ENCODE measurements at regions not wholly inside any gene's neighbourhood (a gene's known extent, or its start where the extent isn't known, plus 50 kb on each side); places are given as distances from the start of the nearest gene placed in this dataset.

GRCh38 chr13:76131551-76131950, 495.4 kb downstream of the LMO7 start:
- Histone ChIP-seq H3K4me3 (ENCODE audit: low read depth in 1 of 2, low read length in 2 of 2) (no peak overlapping the region), H3K4me1 (ENCODE audit: control insufficient read depth in 1 of 2, insufficient read depth in 2 of 2, low read length in 2 of 2) (no peaks in the 10 kb centered on the region), H3K36me3 (ENCODE audit: control insufficient read depth in 1 of 2, insufficient read depth in 2 of 2, low read length in 2 of 2) (no peaks in the 10 kb centered on the region), H3K27ac (ENCODE audit: low read length) (no peak overlapping the region), H3K27me3 (ENCODE audit: low read depth, low read length) (no peaks in the 10 kb centered on the region), H3K9me3 (ENCODE audit: control insufficient read depth in 1 of 2, low read length in 2 of 2) (no peaks in the 10 kb centered on the region)

DNA sequence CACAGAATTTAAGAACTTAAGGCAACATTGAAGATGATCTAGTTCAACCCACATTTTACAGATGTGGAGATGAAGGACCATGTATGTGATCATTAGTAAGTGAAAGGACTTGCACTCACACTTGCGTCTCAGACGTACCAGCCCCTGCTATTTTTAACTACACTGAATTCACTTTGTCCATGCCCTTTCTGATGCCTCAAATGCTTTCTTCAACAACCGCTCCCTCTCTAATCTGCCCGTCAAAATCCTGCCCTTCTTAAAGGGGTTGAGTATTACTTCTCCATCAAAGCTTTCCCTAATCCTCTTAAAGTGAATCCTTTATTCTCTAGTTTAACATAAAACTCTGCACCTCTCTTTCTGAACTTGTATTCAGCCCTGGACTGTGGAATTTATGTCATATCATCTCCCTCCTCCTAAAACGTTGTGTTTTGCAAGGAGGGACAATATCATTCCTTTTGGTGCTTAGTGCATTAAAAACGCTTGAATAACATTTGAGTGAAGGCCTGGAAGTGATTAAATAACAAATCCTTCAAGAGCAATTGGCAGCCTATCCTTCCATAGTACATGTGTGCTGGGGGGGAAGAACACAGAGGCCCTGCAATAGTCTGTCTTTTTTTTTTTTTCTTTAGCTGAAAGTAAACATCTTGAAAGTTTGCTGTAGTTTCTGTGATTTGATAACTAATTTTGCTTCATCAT, 493.3 kb downstream of the LMO7 start:
- H3K27ac ChIP-seq (ENCODE audit: low read length) = no peak overlapping the region
- H3K27me3 ChIP-seq (ENCODE audit: low read depth, low read length) = no peaks in the 10 kb centered on the region
- H3K4me1 ChIP-seq (ENCODE audit: control insufficient read depth in 1 of 2, insufficient read depth in 2 of 2, low read length in 2 of 2) = no peaks in the 10 kb centered on the region
- H3K36me3 ChIP-seq (ENCODE audit: control insufficient read depth in 1 of 2, insufficient read depth in 2 of 2, low read length in 2 of 2) = no peaks in the 10 kb centered on the region
- H3K9me3 ChIP-seq (ENCODE audit: control insufficient read depth in 1 of 2, low read length in 2 of 2) = peaks cover 0 to 2% of the 10 kb centered on the region in 2 donors
- H3K4me3 ChIP-seq (ENCODE audit: low read depth in 1 of 2, low read length in 2 of 2) = no peak overlapping the region

DNA sequence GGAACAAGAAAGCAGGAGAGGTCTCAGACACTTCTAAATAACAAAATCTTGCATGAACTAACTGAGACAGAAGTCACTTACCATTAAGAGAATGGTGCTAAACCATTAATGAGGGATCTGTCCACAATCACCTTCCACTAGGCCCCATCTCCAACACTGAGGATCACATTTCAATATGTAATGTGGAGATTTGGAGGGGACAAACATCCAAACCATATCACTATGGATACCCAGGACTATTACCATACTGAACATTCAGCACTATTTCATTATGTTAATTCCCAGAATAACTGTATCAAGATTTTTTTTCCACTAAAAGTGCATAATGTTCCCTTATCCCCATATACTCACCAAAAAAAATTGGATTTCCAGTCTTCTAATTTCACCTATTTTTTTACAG, 491.8 kb downstream of the LMO7 start:
- no peaks in the 10 kb centered on the region for H3K4me1 ChIP-seq (ENCODE audit: control insufficient read depth in 1 of 2, insufficient read depth in 2 of 2, low read length in 2 of 2)
- no peaks in the 10 kb centered on the region for H3K27me3 ChIP-seq (ENCODE audit: low read depth, low read length)
- H3K9me3 ChIP-seq (ENCODE audit: control insufficient read depth in 1 of 2, low read length in 2 of 2) = peaks cover 0 to 17% of the 10 kb centered on the region in 2 donors
- no peak overlapping the region for H3K4me3 ChIP-seq (ENCODE audit: low read depth in 1 of 2, low read length in 2 of 2)
- H3K27ac ChIP-seq (ENCODE audit: low read length) = no peak overlapping the region
- H3K36me3 ChIP-seq (ENCODE audit: control insufficient read depth in 1 of 2, insufficient read depth in 2 of 2, low read length in 2 of 2) = no peaks in the 10 kb centered on the region

DNA sequence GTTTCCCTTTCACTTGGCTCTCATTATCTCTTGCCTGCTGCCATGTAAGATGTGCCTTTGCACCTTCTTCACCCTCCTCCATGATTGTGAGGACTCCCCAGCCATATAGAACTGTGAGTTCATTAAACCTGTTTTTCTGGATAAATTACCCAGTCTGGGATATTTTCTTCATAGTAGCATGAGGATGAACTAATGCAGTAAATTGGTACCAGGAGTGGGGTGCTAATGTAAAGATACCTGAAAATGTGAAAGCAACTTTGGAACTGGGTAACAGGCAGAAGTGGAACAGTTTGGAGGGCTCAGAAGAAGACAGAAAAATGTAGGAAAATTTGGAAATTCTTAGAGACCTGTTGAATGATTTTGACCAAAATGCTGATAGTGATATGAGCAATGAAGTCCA, 487.4 kb downstream of the LMO7 start:
- Histone ChIP-seq H3K27me3 (ENCODE audit: low read depth, low read length) (no peaks in the 10 kb centered on the region), H3K9me3 (ENCODE audit: control insufficient read depth in 1 of 2, low read length in 2 of 2) (peaks cover 0 to 23% of the 10 kb centered on the region in 2 donors), H3K4me3 (ENCODE audit: low read depth in 1 of 2, low read length in 2 of 2) (no peak overlapping the region), H3K36me3 (ENCODE audit: control insufficient read depth in 1 of 2, insufficient read depth in 2 of 2, low read length in 2 of 2) (no peaks in the 10 kb centered on the region), H3K27ac (ENCODE audit: low read length) (no peak overlapping the region), H3K4me1 (ENCODE audit: control insufficient read depth in 1 of 2, insufficient read depth in 2 of 2, low read length in 2 of 2) (no peaks in the 10 kb centered on the region)

DNA sequence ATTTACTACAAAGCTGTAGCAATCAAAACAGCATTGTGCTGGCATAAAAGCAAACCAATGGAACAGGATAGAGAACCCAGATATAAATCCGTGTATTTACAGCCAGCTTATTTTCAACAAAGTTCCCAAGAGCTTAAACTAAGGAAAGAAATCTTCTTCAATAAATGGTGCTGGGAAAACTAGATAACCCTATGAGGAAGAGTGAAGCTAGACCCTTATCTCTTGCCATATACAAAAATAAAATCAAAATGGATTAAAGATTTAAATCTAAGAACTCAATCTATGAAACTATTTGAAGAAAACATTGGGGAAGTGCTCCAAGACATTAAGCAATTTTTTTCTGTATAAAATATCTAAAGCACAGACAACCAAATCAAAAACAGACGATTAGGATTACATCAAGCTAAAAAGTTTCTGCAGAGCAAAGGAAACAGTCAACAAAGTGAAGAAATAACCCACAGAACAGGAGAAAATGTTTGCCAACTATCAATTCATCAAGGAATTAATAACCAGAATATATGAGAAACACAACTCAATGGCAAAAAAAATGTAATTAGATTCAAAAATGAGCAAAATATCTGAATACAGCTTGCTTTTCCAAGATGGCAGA, 480.7 kb downstream of the LMO7 start:
- no peak overlapping the region for H3K27ac ChIP-seq (ENCODE audit: low read length)
- no peaks in the 10 kb centered on the region for H3K36me3 ChIP-seq (ENCODE audit: control insufficient read depth in 1 of 2, insufficient read depth in 2 of 2, low read length in 2 of 2)
- H3K9me3 ChIP-seq (ENCODE audit: control insufficient read depth in 1 of 2, low read length in 2 of 2) = peaks cover 0 to 6% of the 10 kb centered on the region in 2 donors
- no peaks in the 10 kb centered on the region for H3K27me3 ChIP-seq (ENCODE audit: low read depth, low read length)
- no peaks in the 10 kb centered on the region for H3K4me1 ChIP-seq (ENCODE audit: control insufficient read depth in 1 of 2, insufficient read depth in 2 of 2, low read length in 2 of 2)
- no peak overlapping the region for H3K4me3 ChIP-seq (ENCODE audit: low read depth in 1 of 2, low read length in 2 of 2)

GRCh38 chr13:76106763-76107162, 470.6 kb downstream of the LMO7 start:
- Histone ChIP-seq H3K4me3 (ENCODE audit: low read depth in 1 of 2, low read length in 2 of 2) (no peak overlapping the region), H3K4me1 (ENCODE audit: control insufficient read depth in 1 of 2, insufficient read depth in 2 of 2, low read length in 2 of 2) (no peaks in the 10 kb centered on the region), H3K27ac (ENCODE audit: low read length) (no peak overlapping the region), H3K36me3 (ENCODE audit: control insufficient read depth in 1 of 2, insufficient read depth in 2 of 2, low read length in 2 of 2) (no peaks in the 10 kb centered on the region), H3K9me3 (ENCODE audit: control insufficient read depth in 1 of 2, low read length in 2 of 2) (peaks cover 0 to 2% of the 10 kb centered on the region in 2 donors), H3K27me3 (ENCODE audit: low read depth, low read length) (no peaks in the 10 kb centered on the region)

DNA sequence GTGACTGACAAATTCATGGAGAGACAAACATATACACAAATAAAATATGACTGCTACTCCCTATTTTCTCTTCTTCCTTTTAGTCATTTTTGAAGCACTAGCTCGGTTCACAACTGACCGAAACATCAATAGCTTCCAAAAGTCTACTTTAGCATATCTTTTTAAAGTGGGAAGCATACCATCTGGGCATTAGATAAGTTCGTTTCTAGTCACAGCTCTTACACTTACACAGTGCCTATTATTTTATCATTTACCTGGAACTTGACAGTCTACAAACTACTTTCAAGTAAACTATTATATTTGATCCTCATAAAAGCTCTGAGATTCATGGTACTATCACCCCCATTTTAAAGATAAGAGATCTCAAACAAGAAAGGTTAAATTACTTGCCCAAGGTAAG, 458.5 kb downstream of the LMO7 start:
- Histone ChIP-seq H3K27ac (ENCODE audit: low read length) (no peak overlapping the region), H3K36me3 (ENCODE audit: control insufficient read depth in 1 of 2, insufficient read depth in 2 of 2, low read length in 2 of 2) (no peaks in the 10 kb centered on the region), H3K27me3 (ENCODE audit: low read depth, low read length) (no peaks in the 10 kb centered on the region), H3K4me3 (ENCODE audit: low read depth in 1 of 2, low read length in 2 of 2) (no peak overlapping the region), H3K9me3 (ENCODE audit: control insufficient read depth in 1 of 2, low read length in 2 of 2) (no peaks in the 10 kb centered on the region), H3K4me1 (ENCODE audit: control insufficient read depth in 1 of 2, insufficient read depth in 2 of 2, low read length in 2 of 2) (no peaks in the 10 kb centered on the region)

- H3K27me3 ChIP-seq (ENCODE audit: low read depth, low read length) = no peaks in the 10 kb centered on the region
- H3K4me1 ChIP-seq (ENCODE audit: control insufficient read depth in 1 of 2, insufficient read depth in 2 of 2, low read length in 2 of 2) = no peaks in the 10 kb centered on the region
- no peak overlapping the region for H3K27ac ChIP-seq (ENCODE audit: low read length)
- H3K36me3 ChIP-seq (ENCODE audit: control insufficient read depth in 1 of 2, insufficient read depth in 2 of 2, low read length in 2 of 2) = no peaks in the 10 kb centered on the region
- peaks cover 0 to 9% of the 10 kb centered on the region in 2 donors for H3K9me3 ChIP-seq (ENCODE audit: control insufficient read depth in 1 of 2, low read length in 2 of 2)
- no peak overlapping the region for H3K4me3 ChIP-seq (ENCODE audit: low read depth in 1 of 2, low read length in 2 of 2)
These were observed 454.9 kb downstream of the LMO7 start for GRCh38 chr13:76091076-76091475.

- Histone ChIP-seq H3K27ac (ENCODE audit: low read length) (no peak overlapping the region), H3K9me3 (ENCODE audit: control insufficient read depth in 1 of 2, low read length in 2 of 2) (peaks cover 0 to 9% of the 10 kb centered on the region in 2 donors), H3K36me3 (ENCODE audit: control insufficient read depth in 1 of 2, insufficient read depth in 2 of 2, low read length in 2 of 2) (no peaks in the 10 kb centered on the region), H3K27me3 (ENCODE audit: low read depth, low read length) (no peaks in the 10 kb centered on the region), H3K4me3 (ENCODE audit: low read depth in 1 of 2, low read length in 2 of 2) (peak overlapping the region in 1 of 2 donors; percentile 17), H3K4me1 (ENCODE audit: control insufficient read depth in 1 of 2, insufficient read depth in 2 of 2, low read length in 2 of 2) (no peaks in the 10 kb centered on the region)
These were observed 450.6 kb downstream of the LMO7 start for GRCh38 chr13:76086729-76087128.

DNA sequence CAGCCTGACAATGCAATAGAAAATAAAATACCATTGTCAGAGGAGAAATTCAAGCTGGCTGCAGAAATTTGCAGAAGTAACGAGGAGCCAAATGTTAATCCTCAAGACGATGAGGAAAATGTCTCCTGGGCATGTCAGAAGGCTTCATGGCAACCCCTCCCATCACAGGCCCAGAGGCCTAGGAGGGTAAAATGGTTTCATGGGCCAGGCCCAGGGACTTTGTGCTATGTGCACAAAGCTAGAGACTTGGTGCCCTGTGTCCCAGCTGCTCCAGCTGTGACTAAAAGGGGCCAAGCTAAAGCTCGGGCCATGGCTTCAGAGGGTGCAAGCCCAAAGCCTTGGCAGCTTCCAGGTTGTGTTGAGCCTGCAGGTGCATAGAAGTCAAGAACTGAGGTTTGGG, 431.7 kb downstream of the LMO7 start:
- no peak overlapping the region for H3K27ac ChIP-seq (ENCODE audit: low read length)
- H3K4me3 ChIP-seq (ENCODE audit: low read depth in 1 of 2, low read length in 2 of 2) = no peak overlapping the region
- H3K4me1 ChIP-seq (ENCODE audit: control insufficient read depth in 1 of 2, insufficient read depth in 2 of 2, low read length in 2 of 2) = no peaks in the 10 kb centered on the region
- H3K36me3 ChIP-seq (ENCODE audit: control insufficient read depth in 1 of 2, insufficient read depth in 2 of 2, low read length in 2 of 2) = no peaks in the 10 kb centered on the region
- no peaks in the 10 kb centered on the region for H3K27me3 ChIP-seq (ENCODE audit: low read depth, low read length)
- peaks cover 0 to 9% of the 10 kb centered on the region in 2 donors for H3K9me3 ChIP-seq (ENCODE audit: control insufficient read depth in 1 of 2, low read length in 2 of 2)

GRCh38 chr13:76053181-76053580, 417.1 kb downstream of the LMO7 start:
- Histone ChIP-seq H3K36me3 (ENCODE audit: control insufficient read depth in 1 of 2, insufficient read depth in 2 of 2, low read length in 2 of 2) (no peaks in the 10 kb centered on the region), H3K4me3 (ENCODE audit: low read depth in 1 of 2, low read length in 2 of 2) (no peak overlapping the region), H3K9me3 (ENCODE audit: control insufficient read depth in 1 of 2, low read length in 2 of 2) (peaks cover 0 to 2% of the 10 kb centered on the region in 2 donors), H3K4me1 (ENCODE audit: control insufficient read depth in 1 of 2, insufficient read depth in 2 of 2, low read length in 2 of 2) (no peaks in the 10 kb centered on the region), H3K27me3 (ENCODE audit: low read depth, low read length) (no peaks in the 10 kb centered on the region), H3K27ac (ENCODE audit: low read length) (no peak overlapping the region)

DNA sequence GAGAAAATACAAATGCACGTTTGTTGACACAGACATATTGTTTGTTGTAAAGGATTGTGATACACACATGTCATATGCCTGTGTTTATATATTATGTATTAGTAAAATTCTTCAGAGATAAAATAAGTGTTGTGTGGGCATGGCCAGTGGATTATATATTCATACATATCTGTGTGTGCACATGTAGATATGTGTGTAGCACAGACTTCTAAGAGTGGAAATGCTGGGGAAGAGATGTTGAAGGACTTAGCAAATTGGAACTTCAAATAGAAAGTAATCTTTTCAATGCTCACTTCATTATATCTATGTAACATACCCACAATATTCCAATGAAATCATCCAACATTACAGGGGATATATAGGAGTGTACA, 413.2 kb downstream of the LMO7 start:
- peaks cover 0 to 2% of the 10 kb centered on the region in 2 donors for H3K9me3 ChIP-seq (ENCODE audit: control insufficient read depth in 1 of 2, low read length in 2 of 2)
- no peaks in the 10 kb centered on the region for H3K27me3 ChIP-seq (ENCODE audit: low read depth, low read length)
- H3K36me3 ChIP-seq (ENCODE audit: control insufficient read depth in 1 of 2, insufficient read depth in 2 of 2, low read length in 2 of 2) = no peaks in the 10 kb centered on the region
- H3K4me1 ChIP-seq (ENCODE audit: control insufficient read depth in 1 of 2, insufficient read depth in 2 of 2, low read length in 2 of 2) = no peaks in the 10 kb centered on the region
- H3K4me3 ChIP-seq (ENCODE audit: low read depth in 1 of 2, low read length in 2 of 2) = no peak overlapping the region
- no peak overlapping the region for H3K27ac ChIP-seq (ENCODE audit: low read length)

Data from muscle layer of duodenum (tissue), 2 donors.